ENCODE measurements at regions not wholly inside any gene's neighbourhood (a gene's known extent, or its start where the extent isn't known, plus 50 kb on each side); places are given as distances from the start of the nearest gene placed in this dataset.

DNA sequence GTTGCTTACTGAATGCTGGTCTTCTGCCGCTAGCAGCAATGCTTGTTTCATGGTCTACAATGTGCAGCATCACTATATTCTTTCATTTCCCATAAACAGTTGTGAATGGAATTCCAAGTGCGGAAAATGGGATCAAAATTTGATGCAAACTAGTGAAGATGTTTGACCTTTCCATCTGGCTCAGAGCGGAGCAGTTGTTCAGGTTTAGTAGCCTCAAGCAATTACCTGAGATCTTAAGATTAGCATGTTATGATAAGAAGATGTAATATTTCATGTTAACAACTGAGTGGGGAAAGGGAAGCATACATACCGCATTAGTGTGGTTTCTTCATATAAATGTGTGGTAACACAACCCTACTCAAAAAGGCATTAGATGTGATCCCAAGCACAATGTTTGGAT lies 221.1 kb upstream of the CFAP20DC start:
- no peak for DNase-seq (ENCODE audit: low spot score)
- H3K4me3 ChIP-seq: no peak overlapping the region
- TF ChIP-seq, protein P1, sequence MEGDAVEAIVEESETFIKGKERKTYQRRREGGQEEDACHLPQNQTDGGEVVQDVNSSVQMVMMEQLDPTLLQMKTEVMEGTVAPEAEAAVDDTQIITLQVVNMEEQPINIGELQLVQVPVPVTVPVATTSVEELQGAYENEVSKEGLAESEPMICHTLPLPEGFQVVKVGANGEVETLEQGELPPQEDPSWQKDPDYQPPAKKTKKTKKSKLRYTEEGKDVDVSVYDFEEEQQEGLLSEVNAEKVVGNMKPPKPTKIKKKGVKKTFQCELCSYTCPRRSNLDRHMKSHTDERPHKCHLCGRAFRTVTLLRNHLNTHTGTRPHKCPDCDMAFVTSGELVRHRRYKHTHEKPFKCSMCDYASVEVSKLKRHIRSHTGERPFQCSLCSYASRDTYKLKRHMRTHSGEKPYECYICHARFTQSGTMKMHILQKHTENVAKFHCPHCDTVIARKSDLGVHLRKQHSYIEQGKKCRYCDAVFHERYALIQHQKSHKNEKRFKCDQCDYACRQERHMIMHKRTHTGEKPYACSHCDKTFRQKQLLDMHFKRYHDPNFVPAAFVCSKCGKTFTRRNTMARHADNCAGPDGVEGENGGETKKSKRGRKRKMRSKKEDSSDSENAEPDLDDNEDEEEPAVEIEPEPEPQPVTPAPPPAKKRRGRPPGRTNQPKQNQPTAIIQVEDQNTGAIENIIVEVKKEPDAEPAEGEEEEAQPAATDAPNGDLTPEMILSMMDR (IDR thresholded peaks at IDR 0.05): no peak
- no peak overlapping the region for H3K27ac ChIP-seq

DNA sequence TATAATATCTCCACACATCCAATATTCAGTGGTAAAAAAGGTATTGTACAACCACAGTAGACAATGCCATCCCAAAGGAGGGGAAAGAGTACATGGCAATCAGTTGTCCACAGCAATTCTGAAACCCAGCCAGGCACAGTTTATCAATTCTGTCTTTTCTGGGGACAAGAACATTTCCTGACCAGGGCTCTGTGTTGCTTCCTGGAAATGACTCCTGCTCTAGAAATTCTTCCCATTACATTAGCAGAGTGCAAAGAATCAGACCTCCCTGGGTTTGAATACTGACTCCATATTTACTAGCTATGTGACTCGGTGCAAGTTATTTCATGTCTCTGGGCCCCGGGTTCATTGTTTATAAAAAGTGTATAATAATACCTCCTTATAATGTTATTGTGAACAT lies 220.4 kb upstream of the CFAP20DC start:
- TF ChIP-seq, protein P1 (IDR thresholded peaks at IDR 0.05): no peak
- Histone ChIP-seq H3K4me3 (no peak overlapping the region), H3K27ac (no peak overlapping the region)
- no peak for DNase-seq (ENCODE audit: low spot score)

DNA sequence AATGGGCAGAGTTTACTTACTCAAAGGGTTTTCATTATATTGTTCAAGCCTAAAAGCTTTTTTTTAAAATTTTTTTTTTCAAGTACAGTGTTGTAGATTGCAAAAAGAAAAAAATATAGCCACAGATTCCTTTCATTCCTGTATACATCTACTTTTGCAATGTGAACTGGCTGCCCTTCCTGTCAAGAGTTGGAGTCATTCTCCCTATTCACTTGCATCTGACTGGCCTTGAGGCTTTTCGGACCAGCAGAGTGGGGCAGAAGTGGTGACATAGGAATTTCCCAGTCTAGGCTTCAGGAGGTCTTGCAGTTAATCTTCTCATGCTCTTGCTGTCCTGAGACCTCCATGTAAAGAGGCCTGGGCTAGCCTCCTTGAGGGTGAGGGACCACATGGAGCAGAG lies 218.3 kb upstream of the CFAP20DC start:
- no peak for DNase-seq (ENCODE audit: low spot score)
- Histone ChIP-seq H3K27ac (no peak overlapping the region), H3K4me3 (no peak overlapping the region)
- TF ChIP-seq, protein P1 (IDR thresholded peaks at IDR 0.05): no peak

DNA sequence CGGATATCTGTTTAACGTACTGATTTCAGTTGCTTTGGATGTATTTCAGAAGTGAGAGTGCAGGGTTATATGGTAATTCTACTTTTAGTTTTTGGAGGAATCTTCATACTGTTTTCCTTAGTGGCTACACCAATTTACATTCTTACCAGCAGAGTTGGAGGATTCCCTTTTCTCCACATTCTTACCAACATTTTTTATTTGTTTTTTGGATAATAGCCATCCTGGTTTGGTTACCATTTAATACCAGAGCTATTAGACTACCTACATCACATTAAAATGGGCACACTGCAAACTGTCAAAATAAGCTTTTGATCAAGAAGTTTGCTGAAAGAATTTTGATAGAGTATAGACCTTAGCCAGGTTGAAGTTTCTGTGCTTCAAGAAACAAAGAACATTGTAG lies 217.2 kb upstream of the CFAP20DC start:
- Histone ChIP-seq H3K27ac (no peak overlapping the region), H3K4me3 (no peak overlapping the region)
- DNase-seq (ENCODE audit: low spot score): no peak
- TF ChIP-seq, protein P1 (IDR thresholded peaks at IDR 0.05): no peak

DNA sequence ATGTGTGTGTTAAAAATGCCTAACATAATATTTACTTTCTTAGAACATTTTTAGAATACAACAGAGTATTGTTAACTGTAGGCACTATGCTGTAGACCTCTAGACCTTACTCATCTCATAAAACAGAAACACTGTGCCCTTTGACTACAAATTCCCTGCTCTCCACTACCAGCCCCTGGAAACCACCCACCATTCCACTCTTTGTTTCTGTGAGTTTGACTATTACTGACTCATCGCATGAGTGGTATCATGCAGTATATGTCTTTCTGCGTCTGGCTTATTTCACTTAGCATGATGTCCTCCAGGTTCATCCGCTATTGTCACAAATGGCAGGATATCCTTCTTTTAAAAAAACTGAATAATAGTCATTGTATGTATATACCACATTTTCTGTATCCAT lies 216.7 kb upstream of the CFAP20DC start:
- DNase-seq (ENCODE audit: low spot score): no peak
- TF ChIP-seq, protein P1 (IDR thresholded peaks at IDR 0.05): no peak
- Histone ChIP-seq H3K27ac (no peak overlapping the region), H3K4me3 (no peak overlapping the region)

DNA sequence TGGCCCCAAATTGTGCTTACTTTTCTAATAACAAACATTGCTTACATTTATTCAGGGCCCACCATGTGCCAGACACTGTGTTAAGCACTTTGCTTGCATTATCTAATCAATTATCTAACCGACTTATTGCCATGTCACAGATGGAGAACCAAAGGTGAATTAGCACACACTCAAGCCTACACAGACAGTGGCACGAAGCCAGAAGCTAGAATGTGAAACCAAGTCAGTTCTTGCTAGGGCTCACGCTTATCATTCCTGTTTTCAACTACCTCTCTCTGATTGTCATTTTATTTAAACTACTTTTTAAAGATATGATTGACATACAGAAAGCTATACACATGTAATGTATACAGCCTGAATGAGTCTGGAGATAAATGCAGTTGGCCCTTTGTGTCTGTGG lies 215.7 kb upstream of the CFAP20DC start:
- no peak for DNase-seq (ENCODE audit: low spot score)
- Histone ChIP-seq H3K27ac (no peak overlapping the region), H3K4me3 (no peak overlapping the region)
- TF ChIP-seq, protein P1 (IDR thresholded peaks at IDR 0.05): no peak

DNA sequence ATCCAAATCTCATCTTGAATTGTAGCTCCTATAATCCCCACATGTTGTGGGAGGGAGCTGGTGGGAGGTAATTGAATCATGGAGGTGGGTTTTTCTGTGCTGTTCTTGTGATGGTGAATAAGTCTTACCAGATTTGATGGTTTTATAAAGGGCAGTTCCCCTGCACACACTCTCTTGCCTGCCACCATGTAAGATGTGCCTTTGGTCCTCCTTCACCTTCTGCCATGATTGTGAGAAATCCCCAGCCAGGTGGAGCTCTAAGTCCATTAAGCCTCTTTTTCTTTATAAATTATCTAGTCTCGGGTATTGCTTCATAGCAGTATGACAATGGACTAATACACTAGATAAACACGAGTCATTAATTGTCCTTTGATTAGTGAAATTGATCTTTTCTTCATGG lies 214.5 kb upstream of the CFAP20DC start:
- no peak for DNase-seq (ENCODE audit: low spot score)
- H3K27ac ChIP-seq: no peak overlapping the region
- H3K4me3 ChIP-seq: no peak overlapping the region
- TF ChIP-seq, protein P1 (IDR thresholded peaks at IDR 0.05): no peak
